ENCODE measurements at regions not wholly inside any gene's neighbourhood (a gene's known extent, or its start where the extent isn't known, plus 50 kb on each side); places are given as distances from the start of the nearest gene placed in this dataset.
A peak's percentile ranks its signal among the peaks of the same experiment; 100 is the strongest.

DNA sequence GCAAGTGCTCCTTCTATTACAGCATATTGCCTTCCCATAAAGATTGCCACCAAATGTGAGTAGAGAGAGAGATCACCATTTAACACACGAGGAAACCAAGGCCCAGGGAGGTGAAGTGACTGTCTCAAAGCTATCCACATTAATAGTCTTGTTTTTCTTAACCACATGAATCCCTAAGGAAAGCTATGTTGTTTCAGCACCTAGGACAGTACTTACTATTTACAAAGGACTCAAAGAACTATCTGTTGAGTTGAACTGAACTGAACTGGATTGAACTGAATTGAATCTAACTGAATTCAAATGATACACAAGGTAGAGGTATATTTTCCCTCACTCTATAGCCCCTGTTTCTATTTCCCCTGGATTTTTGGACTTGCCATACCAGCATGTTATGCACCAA is 430.4 kb downstream of the CAAP1 start:
- Histone ChIP-seq H3K27ac (ENCODE audit: low read depth) (no peak overlapping the region), H3K36me3 (ENCODE audit: insufficient read depth) (no peaks in the 10 kb centered on the region), H3K4me3 (ENCODE audit: low read depth, low read length) (no peak overlapping the region), H3K4me1 (ENCODE audit: insufficient read depth) (no peaks in the 10 kb centered on the region)
- DNase-seq (ENCODE audit: extremely low spot score), result no peak
- WGBS, result 33% methylated on average over 1 of the region's 1 CpG

DNA sequence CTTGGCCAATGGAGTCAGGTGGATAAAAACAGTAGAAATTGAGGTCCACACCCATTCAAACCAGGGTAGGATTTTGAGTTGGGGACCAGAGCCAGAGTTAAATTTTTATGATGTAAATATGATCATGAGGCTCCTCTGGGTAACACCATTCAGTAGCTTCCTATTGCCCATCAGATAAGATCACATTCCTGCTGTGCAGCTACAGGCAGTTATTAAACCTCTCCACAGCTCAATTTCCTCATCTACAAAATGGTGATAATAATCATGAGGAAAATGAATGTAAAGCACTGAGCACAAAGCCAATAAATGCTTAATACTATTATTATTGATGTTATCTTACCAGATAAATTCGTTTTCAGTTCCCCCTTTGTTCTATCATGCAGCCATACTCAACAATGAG is 432.0 kb downstream of the CAAP1 start:
- Histone ChIP-seq H3K4me3 (ENCODE audit: low read depth, low read length) (no peak overlapping the region), H3K27ac (ENCODE audit: low read depth) (no peak overlapping the region), H3K4me1 (ENCODE audit: insufficient read depth) (no peaks in the 10 kb centered on the region), H3K36me3 (ENCODE audit: insufficient read depth) (no peaks in the 10 kb centered on the region)
- no peak for DNase-seq (ENCODE audit: extremely low spot score)
- WGBS, result 42% methylated on average over 1 of the region's 1 CpG

DNA sequence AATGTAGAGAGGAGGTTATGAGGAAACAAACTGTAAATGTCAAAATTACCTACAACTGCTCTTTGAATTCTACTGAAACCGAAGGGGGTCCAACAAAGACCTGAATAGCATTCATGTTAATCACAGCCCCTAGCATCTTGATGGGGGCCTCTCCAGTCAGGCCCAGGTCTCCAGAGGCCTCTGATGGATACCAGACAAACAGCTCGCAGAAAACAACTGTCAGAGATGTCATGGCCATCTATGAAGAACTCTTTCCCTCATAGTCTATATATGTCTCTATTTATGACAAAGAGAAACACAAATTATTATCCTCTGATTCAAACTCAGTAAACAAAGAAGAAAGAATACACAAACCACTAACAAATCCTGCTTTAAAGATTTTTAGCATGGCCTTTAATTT is 432.6 kb downstream of the CAAP1 start:
- no peaks in the 10 kb centered on the region for H3K36me3 ChIP-seq (ENCODE audit: insufficient read depth)
- H3K4me3 ChIP-seq (ENCODE audit: low read depth, low read length), result no peak overlapping the region
- 76% methylated on average over 2 of the region's 2 CpGs for WGBS
- DNase-seq (ENCODE audit: extremely low spot score), result no peak
- H3K4me1 ChIP-seq (ENCODE audit: insufficient read depth), result no peaks in the 10 kb centered on the region
- H3K27ac ChIP-seq (ENCODE audit: low read depth), result no peak overlapping the region

DNA sequence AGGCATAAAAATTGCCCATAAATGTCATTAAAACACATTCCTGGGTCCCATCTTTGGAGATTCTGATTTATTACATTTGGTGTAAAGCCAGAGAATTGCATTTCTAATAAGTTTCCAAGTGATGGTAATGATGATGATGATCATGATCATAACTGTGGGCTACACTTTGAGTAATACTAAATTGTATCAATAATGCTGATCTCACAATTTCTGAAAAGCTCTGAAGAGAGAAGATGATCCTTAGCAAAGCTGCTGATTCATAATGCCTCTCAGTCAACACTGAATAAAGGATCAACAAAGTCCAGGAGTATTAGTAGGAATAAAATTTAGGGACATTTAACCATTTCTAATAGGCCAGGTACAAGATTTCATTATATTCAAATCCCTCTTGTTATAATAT is 434.5 kb downstream of the CAAP1 start:
- Histone ChIP-seq H3K27ac (ENCODE audit: low read depth) (no peak overlapping the region), H3K4me1 (ENCODE audit: insufficient read depth) (no peaks in the 10 kb centered on the region)
- no peak for DNase-seq (ENCODE audit: extremely low spot score)

DNA sequence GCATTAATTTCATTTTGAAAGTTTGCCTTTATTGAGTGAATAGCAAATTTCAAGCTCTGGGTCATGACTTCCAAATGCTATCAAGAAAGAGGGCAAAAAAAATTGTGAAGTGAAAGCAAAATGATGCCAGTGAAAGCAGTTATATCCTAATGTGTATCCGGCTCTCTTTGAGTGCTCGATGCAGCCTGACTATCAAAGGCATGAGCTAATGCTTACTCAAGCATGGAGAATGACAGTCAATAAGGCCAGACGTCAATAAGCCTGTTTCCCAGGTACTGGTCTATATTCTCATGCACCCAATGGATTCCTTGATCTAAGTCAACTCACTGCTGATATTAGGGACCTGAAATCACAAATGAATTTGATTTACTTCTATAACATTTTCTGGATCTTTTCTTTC is 435.5 kb downstream of the CAAP1 start:
- Histone ChIP-seq H3K4me3 (ENCODE audit: low read depth, low read length) (no peak overlapping the region), H3K36me3 (ENCODE audit: insufficient read depth) (no peaks in the 10 kb centered on the region), H3K4me1 (ENCODE audit: insufficient read depth) (no peaks in the 10 kb centered on the region), H3K27ac (ENCODE audit: low read depth) (no peak overlapping the region)
- DNase-seq (ENCODE audit: extremely low spot score), result no peak
- WGBS, result 63% methylated on average over 3 of the region's 3 CpGs

More for the DNA sequence above, 434.5 kb downstream of the CAAP1 start:
- no peaks in the 10 kb centered on the region for H3K36me3 ChIP-seq (ENCODE audit: insufficient read depth)
- no peak overlapping the region for H3K4me3 ChIP-seq (ENCODE audit: low read depth, low read length)

DNA sequence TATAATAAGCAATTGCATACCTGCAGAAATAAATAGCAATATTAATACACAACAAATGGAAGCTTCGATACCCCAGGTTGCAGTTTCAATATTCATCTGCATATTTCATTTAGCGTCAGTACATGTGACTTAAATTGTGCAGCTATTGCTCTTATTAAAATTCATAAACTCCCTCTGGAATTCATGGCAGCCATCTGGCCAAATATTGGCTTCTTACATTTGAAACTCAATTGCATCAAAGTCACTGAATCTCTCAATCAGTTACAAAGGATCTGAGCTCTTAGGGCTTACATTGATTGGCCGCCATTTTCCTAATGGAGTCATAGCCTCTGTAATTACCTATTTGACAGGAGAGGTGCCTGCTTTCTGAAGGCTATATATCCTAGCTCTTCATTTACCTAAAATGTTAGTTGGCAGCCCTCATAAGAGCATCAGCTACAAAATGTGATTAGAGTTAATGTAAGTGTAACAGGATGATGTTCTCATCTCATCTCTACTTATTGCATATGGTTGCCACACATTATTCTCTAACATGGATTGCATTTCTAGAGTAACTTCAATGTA is 453.5 kb downstream of the CAAP1 start:
- Histone ChIP-seq H3K4me1 (ENCODE audit: insufficient read depth) (no peaks in the 10 kb centered on the region), H3K4me3 (ENCODE audit: low read depth, low read length) (no peak overlapping the region), H3K36me3 (ENCODE audit: insufficient read depth) (no peaks in the 10 kb centered on the region), H3K27ac (ENCODE audit: low read depth) (no peak overlapping the region)
- no peak for DNase-seq (ENCODE audit: extremely low spot score)
- 91% methylated on average over 3 of the region's 3 CpGs for WGBS

DNA sequence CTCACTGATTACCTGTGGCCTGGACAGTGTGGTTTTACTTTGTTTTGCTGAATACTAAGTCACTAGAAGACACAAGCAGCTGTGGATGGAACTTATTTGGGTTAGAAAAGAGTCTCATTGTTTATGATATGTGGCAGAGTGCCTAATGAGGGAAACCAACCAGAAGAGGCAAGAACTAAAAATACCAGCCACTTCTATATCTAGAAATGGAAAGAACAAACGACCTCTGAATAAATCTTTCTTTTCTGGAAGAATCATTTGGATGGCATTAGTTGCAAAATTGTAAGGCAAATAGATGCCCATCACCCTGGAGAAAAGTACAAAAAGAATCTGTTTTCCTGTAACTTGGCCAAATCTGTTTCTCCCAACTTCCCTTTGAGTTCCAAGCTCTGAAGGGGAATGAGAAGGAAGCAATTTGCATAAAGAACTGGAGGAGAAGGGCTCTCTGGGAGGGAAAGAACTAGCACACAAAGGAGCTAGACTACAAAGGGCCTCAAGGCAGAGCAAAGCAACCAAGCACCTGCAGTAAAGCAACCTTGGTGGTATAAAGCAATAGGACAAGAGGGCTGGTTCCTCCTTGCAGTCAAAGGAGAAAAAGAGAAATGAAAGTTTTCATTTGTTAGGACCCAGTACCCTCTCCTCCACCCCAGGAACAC is 455.4 kb downstream of the CAAP1 start:
- Histone ChIP-seq H3K27ac (ENCODE audit: low read depth) (no peak overlapping the region), H3K4me1 (ENCODE audit: insufficient read depth) (no peaks in the 10 kb centered on the region), H3K36me3 (ENCODE audit: insufficient read depth) (no peaks in the 10 kb centered on the region), H3K4me3 (ENCODE audit: low read depth, low read length) (no peak overlapping the region)
- no peak for DNase-seq (ENCODE audit: extremely low spot score)
- WGBS, result 15% methylated on average over 1 of the region's 1 CpG

DNA sequence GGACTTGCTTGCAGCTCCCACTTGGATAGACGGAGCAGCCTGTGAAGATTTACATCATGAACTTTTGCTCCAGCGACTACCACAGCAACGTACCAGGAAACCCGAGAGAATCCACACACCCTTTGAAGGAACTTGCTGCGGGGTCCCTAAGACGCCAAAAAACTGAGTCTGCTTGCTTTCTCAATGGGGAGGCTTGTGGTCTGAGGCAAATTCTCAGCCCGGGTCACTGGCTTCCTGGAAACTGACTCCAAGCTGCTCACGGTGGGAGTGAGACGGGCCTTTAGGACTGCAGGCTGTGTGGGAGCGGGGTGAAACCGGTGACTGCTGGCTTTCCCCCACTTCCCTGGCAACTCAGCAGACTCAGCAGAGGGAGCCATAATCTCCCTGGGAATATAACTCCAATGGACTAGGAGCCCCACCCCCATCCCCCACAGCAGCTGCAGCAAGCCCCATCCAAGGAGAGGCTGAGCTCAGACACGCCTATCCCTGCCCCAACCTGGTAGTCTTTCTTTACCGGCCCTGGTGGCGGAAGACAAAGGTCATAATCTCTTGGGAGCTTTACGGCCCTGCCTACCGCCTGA is 466.0 kb downstream of the CAAP1 start:
- H3K4me3 ChIP-seq (ENCODE audit: low read depth, low read length), result no peak overlapping the region
- no peaks in the 10 kb centered on the region for H3K4me1 ChIP-seq (ENCODE audit: insufficient read depth)
- no peaks in the 10 kb centered on the region for H3K36me3 ChIP-seq (ENCODE audit: insufficient read depth)
- H3K27ac ChIP-seq (ENCODE audit: low read depth), result no peak overlapping the region
- WGBS, result 89% methylated on average over 16 of the region's 16 CpGs
- no peak for DNase-seq (ENCODE audit: extremely low spot score)

DNA sequence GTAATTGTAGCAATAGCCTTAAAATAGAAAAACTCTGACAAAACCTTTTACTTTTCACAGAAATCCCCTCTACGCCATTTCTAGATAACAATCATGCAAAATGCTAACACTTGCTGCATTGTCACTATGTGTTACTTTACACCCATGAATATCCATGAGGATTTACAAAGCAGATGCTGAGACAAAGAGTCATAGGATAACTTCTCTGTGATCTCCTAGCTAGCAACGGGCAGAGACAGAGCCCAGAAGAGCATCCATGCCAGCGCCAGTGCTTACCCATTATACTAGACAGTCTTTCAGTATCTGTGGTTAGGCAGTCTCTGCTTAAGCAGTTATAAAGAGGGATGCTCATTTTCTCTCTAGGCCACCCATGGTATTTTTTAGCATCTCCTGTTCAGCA is 474.1 kb downstream of the CAAP1 start:
- no peaks in the 10 kb centered on the region for H3K4me1 ChIP-seq (ENCODE audit: insufficient read depth)
- no peak for DNase-seq (ENCODE audit: extremely low spot score)
- 53% methylated on average over 3 of the region's 3 CpGs for WGBS
- H3K36me3 ChIP-seq (ENCODE audit: insufficient read depth), result no peaks in the 10 kb centered on the region
- no peak overlapping the region for H3K4me3 ChIP-seq (ENCODE audit: low read depth, low read length)
- H3K27ac ChIP-seq (ENCODE audit: low read depth), result no peak overlapping the region

DNA sequence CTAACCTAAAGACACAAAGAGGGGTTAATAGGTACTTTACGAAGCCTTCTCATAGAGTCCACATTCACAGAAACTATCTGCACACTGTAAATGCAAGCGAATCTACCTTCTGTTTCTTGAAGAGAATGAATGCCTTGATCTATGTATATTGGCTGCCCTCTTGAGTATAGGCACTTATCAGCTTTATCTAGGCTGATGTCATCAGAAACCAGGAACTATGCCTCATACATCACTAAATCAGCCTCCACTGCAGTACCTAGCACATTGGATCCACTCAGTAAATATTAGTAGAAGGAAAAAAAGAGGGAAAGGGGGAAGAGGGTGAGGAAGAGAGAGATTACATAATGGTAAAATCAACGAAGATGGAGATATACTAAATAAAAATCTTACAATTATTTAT is 477.1 kb downstream of the CAAP1 start:
- no peak overlapping the region for H3K4me3 ChIP-seq (ENCODE audit: low read depth, low read length)
- no peak overlapping the region for H3K27ac ChIP-seq (ENCODE audit: low read depth)
- 77% methylated on average over 3 of the region's 3 CpGs for WGBS
- no peaks in the 10 kb centered on the region for H3K4me1 ChIP-seq (ENCODE audit: insufficient read depth)
- H3K36me3 ChIP-seq (ENCODE audit: insufficient read depth), result no peaks in the 10 kb centered on the region
- DNase-seq (ENCODE audit: extremely low spot score), result no peak

DNA sequence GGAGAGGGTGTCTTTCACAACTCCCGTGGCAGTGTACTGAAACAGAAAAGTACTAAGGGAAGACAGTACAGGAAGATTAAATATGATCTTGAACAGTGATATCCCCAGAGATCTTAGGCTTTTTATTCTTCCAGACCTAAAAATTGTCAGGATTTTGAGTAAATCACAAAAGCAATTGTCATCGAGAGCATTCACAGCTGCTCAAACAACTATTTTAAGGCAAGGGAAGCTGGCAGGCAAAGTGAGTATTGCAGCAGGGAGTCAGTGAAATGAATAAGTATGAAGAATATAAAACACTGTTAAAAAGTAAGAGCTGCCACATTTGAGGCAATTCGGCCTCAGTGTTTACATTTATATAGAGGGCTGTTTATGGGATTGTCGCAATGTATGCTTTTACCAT is 479.0 kb downstream of the CAAP1 start:
- no peak overlapping the region for H3K4me3 ChIP-seq (ENCODE audit: low read depth, low read length)
- no peak overlapping the region for H3K27ac ChIP-seq (ENCODE audit: low read depth)
- H3K4me1 ChIP-seq (ENCODE audit: insufficient read depth), result no peaks in the 10 kb centered on the region
- WGBS, result 35% methylated on average over 4 of the region's 4 CpGs
- peak; percentile 28 for DNase-seq (ENCODE audit: extremely low spot score)
- no peaks in the 10 kb centered on the region for H3K36me3 ChIP-seq (ENCODE audit: insufficient read depth)

DNA sequence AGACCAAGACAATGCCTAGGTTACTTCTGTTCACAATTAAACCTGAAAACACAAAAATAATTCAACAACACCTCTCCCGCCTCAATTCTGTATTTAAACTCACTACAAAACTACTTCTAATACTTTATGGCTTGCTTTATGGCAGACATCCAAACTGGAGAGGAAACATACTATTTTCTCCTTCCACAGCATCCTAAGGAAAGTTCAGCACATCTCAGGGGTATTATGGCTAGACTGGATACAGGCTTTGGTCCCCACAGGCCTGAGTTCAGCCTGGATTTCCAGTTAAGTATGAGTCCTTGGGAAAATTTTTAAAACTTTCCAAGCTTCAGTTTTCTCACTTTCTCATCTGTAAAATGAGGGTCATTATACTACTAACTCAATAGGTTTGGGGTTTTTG is 480.2 kb downstream of the CAAP1 start:
- DNase-seq (ENCODE audit: extremely low spot score), result no peak
- 69% methylated on average over 1 of the region's 1 CpG for WGBS
- Histone ChIP-seq H3K4me1 (ENCODE audit: insufficient read depth) (no peaks in the 10 kb centered on the region), H3K36me3 (ENCODE audit: insufficient read depth) (no peaks in the 10 kb centered on the region), H3K4me3 (ENCODE audit: low read depth, low read length) (no peak overlapping the region), H3K27ac (ENCODE audit: low read depth) (no peak overlapping the region)

DNA sequence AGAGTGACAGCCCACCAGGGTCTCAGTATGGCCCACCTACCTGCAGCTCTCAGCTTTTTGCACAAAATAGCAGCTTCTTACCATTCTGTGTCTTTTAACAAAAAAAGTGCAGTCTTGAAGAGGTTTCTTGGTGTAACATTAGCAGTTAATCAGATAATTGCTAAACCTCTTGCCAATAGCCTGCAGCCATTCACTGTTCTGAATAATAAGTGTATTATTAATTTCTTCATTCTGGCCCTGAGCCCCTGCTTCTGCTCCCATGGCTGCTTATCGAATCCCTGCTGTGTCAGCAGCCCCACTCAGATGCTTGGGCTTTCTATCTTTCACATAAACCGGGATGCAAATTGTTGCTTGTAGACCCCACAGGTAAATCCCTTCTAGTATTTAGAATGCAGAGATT is 485.9 kb downstream of the CAAP1 start:
- Histone ChIP-seq H3K27ac (ENCODE audit: low read depth) (no peak overlapping the region), H3K4me1 (ENCODE audit: insufficient read depth) (no peaks in the 10 kb centered on the region), H3K36me3 (ENCODE audit: insufficient read depth) (no peaks in the 10 kb centered on the region), H3K4me3 (ENCODE audit: low read depth, low read length) (no peak overlapping the region)
- WGBS, result 74% methylated on average over 2 of the region's 2 CpGs
- no peak for DNase-seq (ENCODE audit: extremely low spot score)

DNA sequence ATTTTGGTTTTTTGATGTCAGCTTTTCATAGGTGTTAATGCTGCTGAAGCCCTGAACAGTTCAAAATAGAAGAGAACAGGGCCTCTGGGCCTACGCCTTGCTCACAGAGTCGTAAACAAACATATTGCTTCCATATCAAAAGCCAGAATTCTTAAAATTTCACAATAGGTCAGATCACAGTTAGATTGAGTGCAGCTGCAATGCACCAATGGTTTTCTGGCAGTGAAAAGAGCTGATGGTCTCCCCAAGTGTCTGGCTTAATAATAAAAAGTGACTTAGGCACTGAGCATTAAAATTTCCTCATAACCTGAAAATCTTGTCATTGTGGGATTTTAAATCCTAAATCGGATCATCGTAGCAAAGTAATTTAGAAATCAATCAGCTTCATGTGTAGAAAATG is 493.0 kb downstream of the CAAP1 start:
- 74% methylated on average over 4 of the region's 4 CpGs for WGBS
- H3K4me1 ChIP-seq (ENCODE audit: insufficient read depth), result no peaks in the 10 kb centered on the region
- no peak overlapping the region for H3K27ac ChIP-seq (ENCODE audit: low read depth)
- DNase-seq (ENCODE audit: extremely low spot score), result no peak
- H3K36me3 ChIP-seq (ENCODE audit: insufficient read depth), result no peaks in the 10 kb centered on the region
- no peak overlapping the region for H3K4me3 ChIP-seq (ENCODE audit: low read depth, low read length)
